GM23338 (cell line): ENCODE measurements at regions not wholly inside any gene's neighbourhood (a gene's known extent, or its start where the extent isn't known, plus 50 kb on each side); places are given as distances from the start of the nearest gene placed in this dataset.

Source experiments
- ATAC-seq: fragments of 200-7000 bp; cut with Tn5 transposase; 3 replicates; pipeline ENCODE4 v1.9.1; 2020
- DNase-seq: peaks from one replicate; pipeline ENCODE4 v3.0.0-alpha.2; 2015; ENCODE audit warnings: low spot score
- H2AFZ ChIP-seq: fragments of 200-600 bp; sonication (generic); 2 replicates; pipeline ENCODE4 v1.8.0; 2016; ENCODE audit warnings: antibody characterized with exemption, mild to moderate bottlenecking, moderate library complexity
- H3F3A ChIP-seq: fragments of 200-600 bp; sonication (generic); replicated peaks from 2 replicates; pipeline ENCODE4 v1.8.0; 2017; ENCODE audit warnings: antibody characterized with exemption, mixed run types, low read depth
- H3K27ac ChIP-seq: fragments of 200-600 bp; sonication (generic); 2 replicates; pipeline ENCODE4 v1.6.1; 2016; ENCODE audit warnings: low read depth
- H3K27me3 ChIP-seq: fragments of 200-600 bp; sonication (generic); 2 replicates; pipeline ENCODE4 v1.8.0; 2016; ENCODE audit warnings: mild to moderate bottlenecking, mixed run types, moderate library complexity; ENCODE audit not compliant: insufficient read depth
- H3K36me3 ChIP-seq: fragments of 200-600 bp; sonication (generic); 2 replicates; pipeline ENCODE4 v1.8.0; 2016; ENCODE audit warnings: mild to moderate bottlenecking; ENCODE audit not compliant: insufficient read depth
- H3K4me1 ChIP-seq: fragments of 200-600 bp; sonication (generic); 2 replicates; pipeline ENCODE4 v1.8.0; 2016; ENCODE audit warnings: mild to moderate bottlenecking, moderate library complexity; ENCODE audit not compliant: insufficient read depth
- H3K4me2 ChIP-seq: fragments of 200-600 bp; sonication (generic); 2 replicates; pipeline ENCODE4 v1.7.1; 2017; ENCODE audit warnings: mixed run types
- H3K4me3 ChIP-seq: fragments of 200-600 bp; sonication (generic); 2 replicates; pipeline ENCODE4 v1.6.1; 2016; ENCODE audit warnings: mixed run types
- H3K79me2 ChIP-seq: fragments of 200-600 bp; sonication (generic); replicated peaks from 2 replicates; pipeline ENCODE4 v1.8.0; 2017; ENCODE audit warnings: mild to moderate bottlenecking; ENCODE audit not compliant: insufficient read depth
- H3K9me2 ChIP-seq: fragments of 200-600 bp; sonication (generic); 2 replicates; pipeline ENCODE4 v1.8.0; 2017; ENCODE audit not compliant: insufficient read depth
- H4K20me1 ChIP-seq: fragments of 200-600 bp; sonication (generic); replicated peaks from 2 replicates; pipeline ENCODE4 v1.8.0; 2017; ENCODE audit warnings: mild to moderate bottlenecking; ENCODE audit not compliant: insufficient read depth
- H3K27ac Mint-ChIP-seq: 2 replicates; pipeline ENCODE4 v1.8.0; 2020; ENCODE audit warnings: inconsistent platforms, mild to moderate bottlenecking, moderate library complexity, mixed read lengths
- H3K27me3 Mint-ChIP-seq: 3 replicates; pipeline ENCODE4 v1.8.0; 2022; ENCODE audit warnings: low read depth, mild to moderate bottlenecking, moderate library complexity, mixed read lengths, inconsistent platforms; ENCODE audit not compliant: insufficient read depth, poor library complexity
- H3K36me3 Mint-ChIP-seq: 3 replicates; pipeline ENCODE4 v1.8.0; 2021; ENCODE audit warnings: low read depth, mild to moderate bottlenecking, inconsistent platforms, moderate library complexity, mixed read lengths
- H3K4me1 Mint-ChIP-seq: 3 replicates; pipeline ENCODE4 v1.8.0; 2020; ENCODE audit warnings: mild to moderate bottlenecking, inconsistent platforms, mixed read lengths
- H3K4me3 Mint-ChIP-seq: 3 replicates; pipeline ENCODE4 v1.8.0; 2021; ENCODE audit warnings: moderate library complexity, mild to moderate bottlenecking, inconsistent platforms, mixed read lengths
- H3K9me3 Mint-ChIP-seq: 3 replicates; pipeline ENCODE4 v1.8.0; 2020; ENCODE audit warnings: moderate library complexity, mild to moderate bottlenecking, inconsistent platforms, mixed read lengths
- CREB1 ChIP-seq: fragments of 250-450 bp; sonication (Bioruptor Pico); IDR thresholded peaks from 2 replicates; pipeline ENCODE4 v1.5.0; 2020; ENCODE audit warnings: low read depth, mild to moderate bottlenecking, moderate library complexity
- EZH2 ChIP-seq: fragments of 200-600 bp; sonication (generic); IDR thresholded peaks from one replicate; pipeline ENCODE4 v1.8.0; 2017; ENCODE audit warnings: antibody characterized with exemption, mild to moderate bottlenecking, low read depth; ENCODE audit not compliant: unreplicated experiment
- EZH2phosphoT487 ChIP-seq: fragments of 200-600 bp; sonication (generic); IDR thresholded peaks from one replicate; pipeline ENCODE4 v1.8.1; 2018; ENCODE audit warnings: antibody characterized with exemption; ENCODE audit not compliant: unreplicated experiment
- JUNB ChIP-seq: IDR thresholded peaks from one replicate; pipeline ENCODE4 v1.6.1; 2016; ENCODE audit warnings: antibody characterized with exemption; ENCODE audit not compliant: unreplicated experiment
- NANOG ChIP-seq: IDR thresholded peaks from 2 replicates; pipeline ENCODE4 v1.6.1; 2016; ENCODE audit warnings: antibody characterized with exemption, borderline replicate concordance
- POLR2AphosphoS5 ChIP-seq: IDR thresholded peaks from 2 replicates; pipeline ENCODE4 v1.6.1; 2016; ENCODE audit warnings: antibody characterized with exemption, low read depth
- STAT1 ChIP-seq: IDR thresholded peaks from one replicate; pipeline ENCODE4 v1.6.1; 2016; ENCODE audit warnings: antibody characterized with exemption; ENCODE audit not compliant: unreplicated experiment
- ZNF114 ChIP-seq: fragments of 250-450 bp; sonication (Bioruptor Pico); IDR thresholded peaks from 2 replicates; pipeline ENCODE4 v1.5.0; 2020; ENCODE audit warnings: mild to moderate bottlenecking, moderate library complexity
- ZNF331 ChIP-seq: fragments of 250-450 bp; sonication (Bioruptor Pico); IDR thresholded peaks from 2 replicates; pipeline ENCODE4 v1.5.0; 2020; ENCODE audit warnings: low read depth, mild to moderate bottlenecking, moderate library complexity
- TF ChIP-seq, protein P1 (sequence below), 2 experiments: fragments of 200-600 bp in 1 of 2; sonication (generic) in 1 of 2; conservative IDR thresholded peaks; 2 replicates each; pipeline versions ENCODE4 v1.5.1 to v1.6.1; 2016 to 2017; ENCODE audit warnings: antibody characterized with exemption in 2 of 2, low read depth in 2 of 2, mild to moderate bottlenecking in 2 of 2, moderate library complexity in 1 of 2
- TF ChIP-seq, protein P2 (sequence below): IDR thresholded peaks from one replicate; pipeline ENCODE4 v1.6.1; 2018; ENCODE audit warnings: antibody characterized with exemption; ENCODE audit not compliant: unreplicated experiment
- TF ChIP-seq, protein P3 (sequence below): fragments of 250-450 bp; sonication (Bioruptor Pico); IDR thresholded peaks from 2 replicates; pipeline ENCODE4 v1.5.0; 2020; ENCODE audit warnings: mild to moderate bottlenecking, moderate library complexity
- TF ChIP-seq, protein P4 (sequence below): IDR thresholded peaks from 2 replicates; pipeline ENCODE4 v1.6.1; 2016; ENCODE audit warnings: antibody characterized with exemption

DNA sequence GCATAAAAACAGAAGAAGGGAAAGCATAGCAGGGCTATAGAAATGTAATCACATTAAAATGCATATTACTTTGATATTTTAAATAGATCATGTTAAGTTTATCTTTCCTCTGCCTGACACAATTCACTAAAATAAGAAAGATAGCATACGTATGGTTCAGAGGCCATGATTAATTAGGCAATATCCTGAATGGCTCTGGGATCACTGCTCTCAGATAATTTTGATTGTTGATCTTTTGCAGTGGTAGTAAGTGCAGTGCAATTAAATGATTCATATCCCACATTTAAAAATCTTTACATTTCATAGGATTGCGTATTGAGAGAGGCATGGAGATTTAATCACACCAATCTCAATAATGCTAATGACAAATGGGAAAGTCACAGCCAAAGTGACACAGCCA lies 1040.7 kb downstream of the SOCS6 start:
- Histone ChIP-seq H3K79me2 (no peaks in the 10 kb centered on the region), H3K9me2 (no peaks in the 10 kb centered on the region), H3K27ac (no peak overlapping the region), H3K4me3 (no peak overlapping the region), H3K4me2 (no peak overlapping the region), H3K36me3 (peaks cover 18% of the 10 kb centered on the region), H3K4me1 (no peaks in the 10 kb centered on the region), H2AFZ (no peak overlapping the region), H4K20me1 (no peaks in the 10 kb centered on the region), H3K27me3 (no peaks in the 10 kb centered on the region), H3F3A (no peaks in the 10 kb centered on the region)
- ATAC-seq (no peak), DNase-seq (no peak)
- H3K27ac Mint-ChIP-seq: no peak overlapping the region
- TF ChIP-seq ZNF331 (CRISPR knock-in tag) (no peak), NANOG (no peak), ZNF114 (CRISPR knock-in tag) (no peak), CREB1 (no peak), EZH2phosphoT487 (no peak), STAT1 (no peak), POLR2AphosphoS5 (no peak), JUNB (no peak), EZH2 (no peak)
- TF ChIP-seq, protein P1, sequence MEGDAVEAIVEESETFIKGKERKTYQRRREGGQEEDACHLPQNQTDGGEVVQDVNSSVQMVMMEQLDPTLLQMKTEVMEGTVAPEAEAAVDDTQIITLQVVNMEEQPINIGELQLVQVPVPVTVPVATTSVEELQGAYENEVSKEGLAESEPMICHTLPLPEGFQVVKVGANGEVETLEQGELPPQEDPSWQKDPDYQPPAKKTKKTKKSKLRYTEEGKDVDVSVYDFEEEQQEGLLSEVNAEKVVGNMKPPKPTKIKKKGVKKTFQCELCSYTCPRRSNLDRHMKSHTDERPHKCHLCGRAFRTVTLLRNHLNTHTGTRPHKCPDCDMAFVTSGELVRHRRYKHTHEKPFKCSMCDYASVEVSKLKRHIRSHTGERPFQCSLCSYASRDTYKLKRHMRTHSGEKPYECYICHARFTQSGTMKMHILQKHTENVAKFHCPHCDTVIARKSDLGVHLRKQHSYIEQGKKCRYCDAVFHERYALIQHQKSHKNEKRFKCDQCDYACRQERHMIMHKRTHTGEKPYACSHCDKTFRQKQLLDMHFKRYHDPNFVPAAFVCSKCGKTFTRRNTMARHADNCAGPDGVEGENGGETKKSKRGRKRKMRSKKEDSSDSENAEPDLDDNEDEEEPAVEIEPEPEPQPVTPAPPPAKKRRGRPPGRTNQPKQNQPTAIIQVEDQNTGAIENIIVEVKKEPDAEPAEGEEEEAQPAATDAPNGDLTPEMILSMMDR (conservative IDR thresholded peaks at IDR 0.05; ENCODE audit: low read depth in 2 of 2): no peak
- TF ChIP-seq, protein P2, sequence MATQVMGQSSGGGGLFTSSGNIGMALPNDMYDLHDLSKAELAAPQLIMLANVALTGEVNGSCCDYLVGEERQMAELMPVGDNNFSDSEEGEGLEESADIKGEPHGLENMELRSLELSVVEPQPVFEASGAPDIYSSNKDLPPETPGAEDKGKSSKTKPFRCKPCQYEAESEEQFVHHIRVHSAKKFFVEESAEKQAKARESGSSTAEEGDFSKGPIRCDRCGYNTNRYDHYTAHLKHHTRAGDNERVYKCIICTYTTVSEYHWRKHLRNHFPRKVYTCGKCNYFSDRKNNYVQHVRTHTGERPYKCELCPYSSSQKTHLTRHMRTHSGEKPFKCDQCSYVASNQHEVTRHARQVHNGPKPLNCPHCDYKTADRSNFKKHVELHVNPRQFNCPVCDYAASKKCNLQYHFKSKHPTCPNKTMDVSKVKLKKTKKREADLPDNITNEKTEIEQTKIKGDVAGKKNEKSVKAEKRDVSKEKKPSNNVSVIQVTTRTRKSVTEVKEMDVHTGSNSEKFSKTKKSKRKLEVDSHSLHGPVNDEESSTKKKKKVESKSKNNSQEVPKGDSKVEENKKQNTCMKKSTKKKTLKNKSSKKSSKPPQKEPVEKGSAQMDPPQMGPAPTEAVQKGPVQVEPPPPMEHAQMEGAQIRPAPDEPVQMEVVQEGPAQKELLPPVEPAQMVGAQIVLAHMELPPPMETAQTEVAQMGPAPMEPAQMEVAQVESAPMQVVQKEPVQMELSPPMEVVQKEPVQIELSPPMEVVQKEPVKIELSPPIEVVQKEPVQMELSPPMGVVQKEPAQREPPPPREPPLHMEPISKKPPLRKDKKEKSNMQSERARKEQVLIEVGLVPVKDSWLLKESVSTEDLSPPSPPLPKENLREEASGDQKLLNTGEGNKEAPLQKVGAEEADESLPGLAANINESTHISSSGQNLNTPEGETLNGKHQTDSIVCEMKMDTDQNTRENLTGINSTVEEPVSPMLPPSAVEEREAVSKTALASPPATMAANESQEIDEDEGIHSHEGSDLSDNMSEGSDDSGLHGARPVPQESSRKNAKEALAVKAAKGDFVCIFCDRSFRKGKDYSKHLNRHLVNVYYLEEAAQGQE: no peak
- TF ChIP-seq, protein P3, sequence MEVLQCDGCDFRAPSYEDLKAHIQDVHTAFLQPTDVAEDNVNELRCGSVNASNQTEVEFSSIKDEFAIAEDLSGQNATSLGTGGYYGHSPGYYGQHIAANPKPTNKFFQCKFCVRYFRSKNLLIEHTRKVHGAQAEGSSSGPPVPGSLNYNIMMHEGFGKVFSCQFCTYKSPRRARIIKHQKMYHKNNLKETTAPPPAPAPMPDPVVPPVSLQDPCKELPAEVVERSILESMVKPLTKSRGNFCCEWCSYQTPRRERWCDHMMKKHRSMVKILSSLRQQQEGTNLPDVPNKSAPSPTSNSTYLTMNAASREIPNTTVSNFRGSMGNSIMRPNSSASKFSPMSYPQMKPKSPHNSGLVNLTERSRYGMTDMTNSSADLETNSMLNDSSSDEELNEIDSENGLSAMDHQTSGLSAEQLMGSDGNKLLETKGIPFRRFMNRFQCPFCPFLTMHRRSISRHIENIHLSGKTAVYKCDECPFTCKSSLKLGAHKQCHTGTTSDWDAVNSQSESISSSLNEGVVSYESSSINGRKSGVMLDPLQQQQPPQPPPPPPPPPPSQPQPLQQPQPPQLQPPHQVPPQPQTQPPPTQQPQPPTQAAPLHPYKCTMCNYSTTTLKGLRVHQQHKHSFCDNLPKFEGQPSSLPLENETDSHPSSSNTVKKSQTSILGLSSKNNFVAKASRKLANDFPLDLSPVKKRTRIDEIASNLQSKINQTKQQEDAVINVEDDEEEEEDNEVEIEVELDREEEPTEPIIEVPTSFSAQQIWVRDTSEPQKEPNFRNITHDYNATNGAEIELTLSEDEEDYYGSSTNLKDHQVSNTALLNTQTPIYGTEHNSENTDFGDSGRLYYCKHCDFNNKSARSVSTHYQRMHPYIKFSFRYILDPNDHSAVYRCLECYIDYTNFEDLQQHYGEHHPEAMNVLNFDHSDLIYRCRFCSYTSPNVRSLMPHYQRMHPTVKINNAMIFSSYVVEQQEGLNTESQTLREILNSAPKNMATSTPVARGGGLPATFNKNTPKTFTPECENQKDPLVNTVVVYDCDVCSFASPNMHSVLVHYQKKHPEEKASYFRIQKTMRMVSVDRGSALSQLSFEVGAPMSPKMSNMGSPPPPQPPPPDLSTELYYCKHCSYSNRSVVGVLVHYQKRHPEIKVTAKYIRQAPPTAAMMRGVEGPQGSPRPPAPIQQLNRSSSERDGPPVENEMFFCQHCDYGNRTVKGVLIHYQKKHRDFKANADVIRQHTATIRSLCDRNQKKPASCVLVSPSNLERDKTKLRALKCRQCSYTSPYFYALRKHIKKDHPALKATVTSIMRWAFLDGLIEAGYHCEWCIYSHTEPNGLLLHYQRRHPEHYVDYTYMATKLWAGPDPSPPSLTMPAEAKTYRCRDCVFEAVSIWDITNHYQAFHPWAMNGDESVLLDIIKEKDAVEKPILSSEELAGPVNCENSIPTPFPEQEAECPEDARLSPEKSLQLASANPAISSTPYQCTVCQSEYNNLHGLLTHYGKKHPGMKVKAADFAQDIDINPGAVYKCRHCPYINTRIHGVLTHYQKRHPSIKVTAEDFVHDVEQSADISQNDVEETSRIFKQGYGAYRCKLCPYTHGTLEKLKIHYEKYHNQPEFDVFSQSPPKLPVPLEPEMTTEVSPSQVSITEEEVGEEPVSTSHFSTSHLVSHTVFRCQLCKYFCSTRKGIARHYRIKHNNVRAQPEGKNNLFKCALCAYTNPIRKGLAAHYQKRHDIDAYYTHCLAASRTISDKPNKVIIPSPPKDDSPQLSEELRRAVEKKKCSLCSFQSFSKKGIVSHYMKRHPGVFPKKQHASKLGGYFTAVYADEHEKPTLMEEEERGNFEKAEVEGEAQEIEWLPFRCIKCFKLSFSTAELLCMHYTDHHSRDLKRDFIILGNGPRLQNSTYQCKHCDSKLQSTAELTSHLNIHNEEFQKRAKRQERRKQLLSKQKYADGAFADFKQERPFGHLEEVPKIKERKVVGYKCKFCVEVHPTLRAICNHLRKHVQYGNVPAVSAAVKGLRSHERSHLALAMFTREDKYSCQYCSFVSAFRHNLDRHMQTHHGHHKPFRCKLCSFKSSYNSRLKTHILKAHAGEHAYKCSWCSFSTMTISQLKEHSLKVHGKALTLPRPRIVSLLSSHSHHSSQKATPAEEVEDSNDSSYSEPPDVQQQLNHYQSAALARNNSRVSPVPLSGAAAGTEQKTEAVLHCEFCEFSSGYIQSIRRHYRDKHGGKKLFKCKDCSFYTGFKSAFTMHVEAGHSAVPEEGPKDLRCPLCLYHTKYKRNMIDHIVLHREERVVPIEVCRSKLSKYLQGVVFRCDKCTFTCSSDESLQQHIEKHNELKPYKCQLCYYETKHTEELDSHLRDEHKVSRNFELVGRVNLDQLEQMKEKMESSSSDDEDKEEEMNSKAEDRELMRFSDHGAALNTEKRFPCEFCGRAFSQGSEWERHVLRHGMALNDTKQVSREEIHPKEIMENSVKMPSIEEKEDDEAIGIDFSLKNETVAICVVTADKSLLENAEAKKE (CRISPR knock-in tag): no peak
- TF ChIP-seq, protein P4, sequence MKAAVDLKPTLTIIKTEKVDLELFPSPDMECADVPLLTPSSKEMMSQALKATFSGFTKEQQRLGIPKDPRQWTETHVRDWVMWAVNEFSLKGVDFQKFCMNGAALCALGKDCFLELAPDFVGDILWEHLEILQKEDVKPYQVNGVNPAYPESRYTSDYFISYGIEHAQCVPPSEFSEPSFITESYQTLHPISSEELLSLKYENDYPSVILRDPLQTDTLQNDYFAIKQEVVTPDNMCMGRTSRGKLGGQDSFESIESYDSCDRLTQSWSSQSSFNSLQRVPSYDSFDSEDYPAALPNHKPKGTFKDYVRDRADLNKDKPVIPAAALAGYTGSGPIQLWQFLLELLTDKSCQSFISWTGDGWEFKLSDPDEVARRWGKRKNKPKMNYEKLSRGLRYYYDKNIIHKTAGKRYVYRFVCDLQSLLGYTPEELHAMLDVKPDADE: no peak
- no peaks in the 10 kb centered on the region for H3K27me3 Mint-ChIP-seq
- H3K9me3 Mint-ChIP-seq: peaks cover 87% of the 10 kb centered on the region
- H3K4me3 Mint-ChIP-seq: no peak overlapping the region
- peaks cover 34% of the 10 kb centered on the region for H3K36me3 Mint-ChIP-seq
- H3K4me1 Mint-ChIP-seq: no peaks in the 10 kb centered on the region
